GM21360 (cell line): ENCODE measurements at regions not wholly inside any gene's neighbourhood (a gene's known extent, or its start where the extent isn't known, plus 50 kb on each side); places are given as distances from the start of the nearest gene placed in this dataset.
A peak's percentile ranks its signal among the peaks of the same experiment; 100 is the strongest.

Source experiments
- ATAC-seq: cut with Tn5 transposase; IDR thresholded peaks from one replicate; pipeline ENCODE4 v1.9.1; 2021; ENCODE audit warnings: mild to moderate bottlenecking, moderate library complexity; ENCODE audit not compliant: unreplicated experiment

GRCh38 chr6:100269189-100269588, 195.5 kb downstream of the SIM1 start:
- no peak for ATAC-seq

GRCh38 chr6:100268326-100268725, 196.4 kb downstream of the SIM1 start:
- ATAC-seq, result no peak

GRCh38 chr6:100267721-100268123, 197.0 kb downstream of the SIM1 start:
- ATAC-seq, result no peak

- ATAC-seq, result no peak
Measured at GRCh38 chr6:100266494-100267401, 198.0 kb downstream of the SIM1 start.

- no peak for ATAC-seq
Measured at GRCh38 chr6:100262086-100262485, 202.6 kb downstream of the SIM1 start.

- no peak for ATAC-seq
Measured at GRCh38 chr6:100261486-100261885, 203.2 kb downstream of the SIM1 start.

GRCh38 chr6:100260584-100260983, 204.1 kb downstream of the SIM1 start:
- ATAC-seq, result no peak

- no peak for ATAC-seq
Measured at GRCh38 chr6:100259865-100260264, 204.9 kb downstream of the SIM1 start.

- ATAC-seq, result no peak
Measured at GRCh38 chr6:100258752-100259151, 206.0 kb downstream of the SIM1 start.

GRCh38 chr6:100257793-100258395, 206.8 kb downstream of the SIM1 start:
- peak; percentile 89 for ATAC-seq

GRCh38 chr6:100255701-100256100, 209.0 kb downstream of the SIM1 start:
- ATAC-seq, result no peak

GRCh38 chr6:100247123-100247522, 217.6 kb downstream of the SIM1 start:
- ATAC-seq, result no peak

GRCh38 chr6:100246206-100246605, 218.5 kb downstream of the SIM1 start:
- ATAC-seq, result no peak

GRCh38 chr6:100240798-100241197, 223.9 kb downstream of the SIM1 start:
- no peak for ATAC-seq

GRCh38 chr6:100237821-100238220, 226.9 kb downstream of the SIM1 start:
- no peak for ATAC-seq

- ATAC-seq, result no peak
Measured at GRCh38 chr6:100236389-100236788, 228.3 kb downstream of the SIM1 start.

- no peak for ATAC-seq
Measured at GRCh38 chr6:100235631-100236030, 229.1 kb downstream of the SIM1 start.

GRCh38 chr6:100234625-100235024, 230.1 kb downstream of the SIM1 start:
- ATAC-seq, result no peak

- ATAC-seq, result no peak
Measured at GRCh38 chr6:100232781-100233573, 231.7 kb downstream of the SIM1 start.

GRCh38 chr6:100230953-100231316, 233.8 kb downstream of the SIM1 start:
- ATAC-seq, result no peak

- no peak for ATAC-seq
Measured at GRCh38 chr6:100230115-100230952, 234.4 kb downstream of the SIM1 start.
